CD14-positive monocyte (primary cell): ENCODE measurements at regions not wholly inside any gene's neighbourhood (a gene's known extent, or its start where the extent isn't known, plus 50 kb on each side); places are given as distances from the start of the nearest gene placed in this dataset.

ENCODE experiments used
- DNase-seq, 3 donors: peaks; one replicate each; pipeline ENCODE4 v3.0.0-alpha.2; 2011 to 2022
- H2AFZ ChIP-seq: 2 replicates; pipeline ENCODE4 v1.6.0; 2012; ENCODE audit warnings: mild to moderate bottlenecking, low read depth, low read length, inconsistent platforms; ENCODE audit not compliant: insufficient read depth, poor library complexity, severe bottlenecking
- H3K27ac ChIP-seq, 2 donors: 1 replicate in 1 of 2; 2 replicates in 1 of 2; pipeline ENCODE4 v1.5.1; 2012 to 2013; ENCODE audit warnings: low read length in 2 of 2, control low read depth in 1 of 2, inconsistent platforms in 1 of 2, low read depth in 1 of 2, mild to moderate bottlenecking in 1 of 2
- H3K27me3 ChIP-seq, 2 donors: one replicate each; pipeline versions ENCODE4 v1.6.0 to v1.6.1; 2011 to 2013; ENCODE audit warnings: low read length in 2 of 2; ENCODE audit not compliant: control insufficient read depth in 2 of 2, insufficient read depth in 2 of 2
- H3K36me3 ChIP-seq, 2 donors: replicated peaks in 1 of 2; 1 replicate in 1 of 2; 2 replicates in 1 of 2; pipeline versions ENCODE4 v1.5.1 to v1.6.1; 2012 to 2013; ENCODE audit warnings: low read length in 2 of 2, control low read depth in 1 of 2, inconsistent platforms in 1 of 2, mild to moderate bottlenecking in 1 of 2; ENCODE audit not compliant: insufficient read depth in 2 of 2, control insufficient read depth in 1 of 2
- H3K4me1 ChIP-seq, 2 donors: 1 replicate in 1 of 2; 2 replicates in 1 of 2; pipeline versions ENCODE4 v1.5.1 to v1.6.1; 2012 to 2013; ENCODE audit warnings: low read length in 2 of 2, control low read depth in 1 of 2, inconsistent platforms in 1 of 2, mild to moderate bottlenecking in 1 of 2, moderate library complexity in 1 of 2; ENCODE audit not compliant: insufficient read depth in 2 of 2, control insufficient read depth in 1 of 2
- H3K4me2 ChIP-seq: replicated peaks from 2 replicates; pipeline ENCODE3; 2012; ENCODE audit warnings: low read length, moderate library complexity, mild to moderate bottlenecking; ENCODE audit not compliant: poor library complexity, severe bottlenecking; ENCODE audit errors: extremely low read depth
- H3K4me3 ChIP-seq, 3 experiments: fragments of 200-600 bp in 1 of 3; sonication (generic) in 1 of 3; replicated peaks in 1 of 3; 1 replicate in 2 of 3; 2 replicates in 1 of 3; pipeline ENCODE4 v1.5.1; 2011 to 2013; ENCODE audit warnings: low read length in 3 of 3, mild to moderate bottlenecking in 3 of 3, control low read depth in 2 of 3, low read depth in 2 of 3, inconsistent platforms in 1 of 3, moderate library complexity in 1 of 3
- H3K79me2 ChIP-seq: 2 replicates; pipeline ENCODE4 v1.6.0; 2012; ENCODE audit warnings: mild to moderate bottlenecking, control low read depth, inconsistent platforms, low read length, moderate library complexity; ENCODE audit not compliant: insufficient read depth
- H3K9ac ChIP-seq: 2 replicates; pipeline ENCODE4 v1.6.0; 2017; ENCODE audit warnings: low read length, mild to moderate bottlenecking; ENCODE audit not compliant: insufficient read depth, poor library complexity, severe bottlenecking
- H3K9me3 ChIP-seq, 2 donors: replicated peaks in 1 of 2; 1 replicate in 1 of 2; 2 replicates in 1 of 2; pipeline versions ENCODE4 v1.5.1 to v1.6.1; 2012 to 2013; ENCODE audit warnings: low read length in 2 of 2, control low read depth in 1 of 2; ENCODE audit not compliant: control insufficient read depth in 1 of 2, insufficient read depth in 1 of 2
- H4K20me1 ChIP-seq: 2 replicates; pipeline ENCODE4 v1.6.0; 2012; ENCODE audit warnings: mild to moderate bottlenecking, low read length, control low read depth, moderate library complexity; ENCODE audit not compliant: insufficient read depth
- H3K27ac Mint-ChIP-seq, 7 donors: one replicate each; pipeline ENCODE4 v1.8.0; 2020; ENCODE audit warnings: mild to moderate bottlenecking in 7 of 7, mixed read lengths in 7 of 7, moderate library complexity in 6 of 7, inconsistent platforms in 2 of 7
- H3K27me3 Mint-ChIP-seq, 3 donors: one replicate each; pipeline ENCODE4 v1.8.0; 2021 to 2022; ENCODE audit warnings: low read depth in 3 of 3, mild to moderate bottlenecking in 3 of 3, mixed read lengths in 3 of 3, moderate library complexity in 3 of 3, inconsistent platforms in 1 of 3
- H3K36me3 Mint-ChIP-seq, 2 donors: one replicate each; pipeline ENCODE4 v1.8.0; 2020; ENCODE audit warnings: mixed read lengths in 2 of 2, inconsistent platforms in 1 of 2, mild to moderate bottlenecking in 1 of 2
- H3K4me1 Mint-ChIP-seq: one replicate; pipeline ENCODE4 v1.8.0; 2020; ENCODE audit warnings: mild to moderate bottlenecking, mixed read lengths
- H3K4me3 Mint-ChIP-seq, 2 donors: one replicate each; pipeline ENCODE4 v1.8.0; 2020; ENCODE audit warnings: mild to moderate bottlenecking in 2 of 2, mixed read lengths in 2 of 2, moderate library complexity in 1 of 2
- H3K9me3 Mint-ChIP-seq, 7 donors: one replicate each; pipeline ENCODE4 v1.8.0; 2020 to 2022; ENCODE audit warnings: mixed read lengths in 7 of 7, mild to moderate bottlenecking in 6 of 7, moderate library complexity in 6 of 7, inconsistent platforms in 2 of 7
- CTCF ChIP-seq: fragments of 200-600 bp; IDR thresholded peaks from one replicate; pipeline ENCODE4 v1.8.0; 2022; ENCODE audit warnings: antibody characterized with exemption, mild to moderate bottlenecking
- WGBS: methylation state at CpG from one replicate; pipeline ENCODE4 v1.1.5; 2013; ENCODE audit warnings: missing lambda C conversion rate; ENCODE audit not compliant: insufficient coverage; 5-methylcytosine and 5-hydroxymethylcytosine counted together
- intact Hi-C, 2 donors: fragments of 100-400 bp; cut with micrococcal nuclease; formaldehyde crosslinking; loops; one replicate each; pipeline versions ENCODE4 v1.15.0 to v1.15.1; 2023

DNA sequence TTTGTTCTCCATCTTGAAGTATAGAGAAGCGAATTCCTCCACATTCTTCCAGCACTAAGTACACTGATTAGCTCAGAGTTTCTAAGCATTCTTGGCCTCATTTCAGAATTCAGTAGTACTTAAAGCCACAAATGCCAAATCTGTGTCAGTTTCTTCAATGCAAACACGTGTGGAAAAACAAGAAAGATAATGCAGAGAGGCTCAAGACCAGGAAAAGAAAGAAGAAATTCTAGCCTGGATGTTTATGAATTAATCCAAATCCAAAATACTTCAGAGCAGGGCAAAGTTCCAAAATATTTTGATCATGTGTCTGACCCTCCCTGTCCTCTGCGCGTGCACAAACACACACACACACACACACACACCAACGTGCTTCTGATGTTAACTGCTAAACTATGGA lies 457.6 kb downstream of the SLCO4C1 start:
- no peaks in the 10 kb centered on the region for H3K4me1 Mint-ChIP-seq
- intact Hi-C loops = no loop called here
- no peaks in the 10 kb centered on the region for H3K4me1 ChIP-seq
- TF ChIP-seq CTCF = no peak
- H3K9me3 ChIP-seq = no peaks in the 10 kb centered on the region
- H3K27ac ChIP-seq = no peak overlapping the region
- H3K9me3 Mint-ChIP-seq = peaks cover 0 to 7% (median 2%) of the 10 kb centered on the region in 7 donors
- H4K20me1 ChIP-seq = no peaks in the 10 kb centered on the region
- H2AFZ ChIP-seq = no peak overlapping the region
- WGBS = no CpG with 5 or more reads among the region's 5 CpGs
- DNase-seq = no peak
- no peak overlapping the region for H3K4me2 ChIP-seq
- no peak overlapping the region for H3K4me3 Mint-ChIP-seq
- H3K79me2 ChIP-seq = no peaks in the 10 kb centered on the region
- no peaks in the 10 kb centered on the region for H3K27me3 ChIP-seq
- H3K36me3 ChIP-seq = no peaks in the 10 kb centered on the region
- H3K4me3 ChIP-seq = no peak overlapping the region
- H3K27ac Mint-ChIP-seq = no peak overlapping the region
- H3K36me3 Mint-ChIP-seq = no peaks in the 10 kb centered on the region
- no peak overlapping the region for H3K9ac ChIP-seq
- peaks cover 0 to 1% (median 0%) of the 10 kb centered on the region in 3 donors for H3K27me3 Mint-ChIP-seq

DNA sequence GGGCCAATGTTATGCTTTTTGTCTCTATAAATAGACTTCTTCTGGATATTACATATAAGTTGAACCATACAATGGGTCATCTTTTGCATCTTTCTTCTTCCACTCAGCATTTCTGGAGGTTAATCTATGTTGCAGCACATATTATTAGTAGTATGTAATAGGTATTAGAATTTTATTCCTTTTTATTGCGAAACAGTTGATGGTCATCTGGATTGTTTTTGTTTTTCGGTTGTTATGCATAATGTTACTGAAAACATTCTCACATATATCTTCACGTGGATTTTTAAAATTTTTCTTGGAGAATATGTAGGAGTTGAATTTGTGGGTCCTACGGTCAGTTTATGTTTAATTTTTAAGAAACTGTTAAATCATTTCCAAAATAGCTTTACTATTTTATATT lies 466.8 kb downstream of the SLCO4C1 start:
- no peak overlapping the region for H3K27ac Mint-ChIP-seq
- no peak overlapping the region for H3K9ac ChIP-seq
- no peaks in the 10 kb centered on the region for H3K36me3 Mint-ChIP-seq
- H3K9me3 Mint-ChIP-seq = peaks cover 0 to 11% (median 3%) of the 10 kb centered on the region in 7 donors
- no peak overlapping the region for H3K4me3 ChIP-seq
- H3K4me3 Mint-ChIP-seq = no peak overlapping the region
- H4K20me1 ChIP-seq = no peaks in the 10 kb centered on the region
- H3K4me1 Mint-ChIP-seq = no peaks in the 10 kb centered on the region
- H2AFZ ChIP-seq = no peak overlapping the region
- H3K27ac ChIP-seq = no peak overlapping the region
- H3K79me2 ChIP-seq = no peaks in the 10 kb centered on the region
- H3K27me3 ChIP-seq = no peaks in the 10 kb centered on the region
- H3K27me3 Mint-ChIP-seq = peaks cover 0 to 2% (median 0%) of the 10 kb centered on the region in 3 donors
- TF ChIP-seq CTCF = no peak
- H3K4me2 ChIP-seq = no peak overlapping the region
- intact Hi-C loops = no loop called here
- H3K4me1 ChIP-seq = no peaks in the 10 kb centered on the region
- H3K36me3 ChIP-seq = no peaks in the 10 kb centered on the region
- no peak for DNase-seq
- WGBS = no CpG with 5 or more reads among the region's 4 CpGs
- no peaks in the 10 kb centered on the region for H3K9me3 ChIP-seq
